HG03565 (cell line): ENCODE measurements at regions not wholly inside any gene's neighbourhood (a gene's known extent, or its start where the extent isn't known, plus 50 kb on each side); places are given as distances from the start of the nearest gene placed in this dataset.
A peak's percentile ranks its signal among the peaks of the same experiment; 100 is the strongest.
"Not testable (repeated sequence)": the region's sequence is repeated elsewhere in the genome, so short reads cannot be mapped to it uniquely, and the experiment has no call there.

ENCODE experiments used
- ATAC-seq: cut with Tn5 transposase; IDR thresholded peaks from one replicate; pipeline ENCODE4 v1.9.1; 2021; ENCODE audit warnings: mild to moderate bottlenecking, moderate library complexity; ENCODE audit not compliant: unreplicated experiment

DNA sequence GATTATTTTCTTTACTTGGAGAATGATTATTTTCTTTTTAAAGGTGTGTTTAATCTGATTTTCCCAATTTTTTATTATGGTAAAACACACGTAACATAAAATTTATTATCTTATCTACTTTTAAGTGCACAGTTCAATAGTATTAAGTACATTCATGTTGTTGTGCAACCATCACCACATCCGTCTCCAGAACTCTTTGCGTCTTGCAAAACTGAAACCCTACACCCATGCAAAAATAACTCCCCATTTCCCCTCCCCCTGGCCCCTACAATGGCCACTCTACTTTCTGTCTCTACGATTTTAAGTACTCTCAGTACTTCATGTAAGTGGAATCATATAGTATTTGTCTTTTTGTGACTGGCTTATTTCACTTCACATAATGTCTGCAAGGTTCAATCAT, 230.7 kb downstream of the SATB1 start:
- ATAC-seq: peak; percentile 48

DNA sequence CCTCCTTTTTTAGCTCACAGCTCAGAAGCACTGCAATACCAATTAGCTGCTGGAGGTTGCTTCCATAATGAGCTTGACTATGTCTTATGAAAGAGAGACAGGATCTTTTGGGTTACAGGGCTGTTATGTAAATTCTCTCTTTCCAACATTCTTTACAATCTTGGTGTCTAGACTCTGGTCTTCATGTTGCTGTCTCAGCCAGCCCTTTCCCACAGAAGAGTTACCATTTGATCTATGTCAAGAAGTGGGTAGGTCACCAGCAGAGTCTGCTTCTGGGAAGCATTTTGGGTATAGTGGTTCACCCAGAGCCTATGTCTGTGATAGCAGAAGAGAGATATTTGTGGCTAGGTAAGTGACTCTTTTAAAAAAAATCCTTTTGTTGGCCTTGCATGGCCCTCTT, 234.5 kb downstream of the SATB1 start:
- no peak for ATAC-seq

DNA sequence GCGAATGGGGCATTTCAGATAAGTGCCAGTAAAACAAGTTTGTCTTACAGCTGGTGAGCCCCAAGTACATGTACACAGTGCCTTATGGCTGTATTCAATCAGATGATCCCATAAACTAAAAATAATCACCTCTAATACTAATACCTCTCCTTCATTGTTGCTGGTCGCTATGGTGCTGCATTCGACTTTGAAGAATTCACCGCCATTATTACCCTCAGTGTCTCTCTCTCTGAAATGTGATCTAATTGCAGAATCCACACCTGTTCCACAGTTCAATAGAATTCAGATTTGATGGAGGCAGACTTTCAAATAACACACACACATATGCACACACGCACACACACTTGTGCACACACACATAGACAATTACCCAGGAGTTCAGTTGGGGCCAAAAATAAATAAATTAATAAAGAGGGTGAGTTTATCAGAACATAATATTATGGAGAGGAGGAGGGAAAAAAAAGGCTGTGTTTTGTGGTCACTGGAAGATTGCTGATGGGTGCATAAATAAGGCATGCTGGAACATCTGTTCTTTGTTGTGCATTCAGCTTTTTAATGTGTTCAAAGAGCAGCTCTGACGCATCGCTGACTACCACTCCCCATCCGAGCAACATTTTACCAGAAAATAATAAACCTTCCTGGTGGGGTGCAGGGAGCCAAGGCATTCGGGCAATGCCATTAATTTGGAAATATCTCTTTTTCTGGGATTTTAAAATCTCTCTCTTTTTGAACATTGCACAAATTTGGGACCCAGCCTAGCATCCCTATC, 235.7 kb downstream of the SATB1 start:
- ATAC-seq: no peak

DNA sequence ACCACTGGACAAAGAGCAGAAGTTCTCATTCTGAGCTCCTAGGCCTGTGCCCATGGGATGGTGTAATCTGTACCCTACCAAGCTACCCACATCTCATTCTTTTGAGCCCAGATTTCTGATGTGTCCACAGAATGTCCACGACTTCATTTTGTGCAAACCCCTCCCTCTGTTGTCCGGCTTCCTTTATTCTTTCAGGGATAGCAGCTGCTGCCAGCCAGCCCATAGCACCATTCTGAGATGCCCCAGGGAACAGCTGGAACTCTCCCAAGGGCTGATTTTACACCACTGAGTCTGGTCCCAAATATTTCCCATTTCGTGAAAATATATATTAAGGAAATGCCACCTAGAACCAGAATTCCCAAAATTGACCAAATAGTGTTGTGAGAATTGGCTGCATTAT, 236.6 kb downstream of the SATB1 start:
- ATAC-seq: no peak

DNA sequence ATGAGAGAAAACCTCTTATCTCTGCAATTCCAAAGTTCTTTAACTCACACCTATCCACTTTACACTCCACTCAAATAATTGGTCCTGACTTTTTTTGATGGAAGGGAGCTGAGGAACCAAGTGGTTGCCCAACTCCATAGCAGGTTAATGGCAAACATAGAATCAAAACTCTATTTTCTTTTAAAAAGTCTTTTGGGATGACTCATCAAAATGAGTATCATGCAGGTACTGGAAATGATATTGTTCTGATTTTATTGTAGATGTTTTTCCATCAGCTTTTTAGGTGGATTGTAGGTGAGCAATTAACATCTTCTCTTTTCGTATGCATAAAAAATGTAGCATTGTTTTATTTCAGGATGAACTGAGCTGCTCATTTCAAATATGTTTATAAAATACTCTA, 239.5 kb downstream of the SATB1 start:
- no peak for ATAC-seq

DNA sequence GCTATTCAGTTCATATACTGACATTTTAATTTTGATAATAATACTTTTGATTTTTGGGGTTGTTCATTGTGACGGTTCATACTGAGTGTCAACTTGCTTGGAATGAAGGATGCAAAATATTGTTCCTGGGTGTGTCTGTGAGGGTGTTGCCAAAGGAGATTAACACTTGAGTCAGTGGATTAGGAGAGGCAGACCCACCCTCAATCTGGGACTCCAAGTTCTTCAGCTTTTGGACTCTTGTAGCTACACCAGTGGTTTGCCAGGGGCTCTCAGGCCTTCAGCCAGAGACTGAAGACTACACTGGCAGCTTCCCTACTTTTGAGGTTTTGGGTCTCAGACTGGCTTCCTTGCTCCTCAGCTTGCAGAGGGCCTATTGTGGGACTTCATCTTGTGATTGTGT, 242.2 kb downstream of the SATB1 start:
- not testable (repeated sequence) for ATAC-seq

DNA sequence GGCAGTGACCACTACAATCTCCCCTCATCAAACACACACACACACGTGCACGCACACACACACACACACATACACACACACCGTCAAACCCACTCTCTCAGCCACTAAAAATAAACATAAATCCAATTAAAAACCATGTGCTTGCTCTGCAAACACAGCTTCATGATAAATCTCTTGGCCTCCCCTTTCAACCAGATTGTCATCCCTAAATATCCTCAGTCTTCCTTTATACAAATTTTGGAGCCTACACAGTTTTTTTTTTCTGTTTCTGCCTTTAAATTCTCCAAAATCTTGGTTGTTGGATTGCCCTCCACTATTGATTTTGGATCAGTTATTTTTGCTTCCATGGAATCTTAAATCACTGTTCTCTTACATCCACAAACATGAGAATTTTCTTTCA, 245.6 kb downstream of the SATB1 start:
- no peak for ATAC-seq

DNA sequence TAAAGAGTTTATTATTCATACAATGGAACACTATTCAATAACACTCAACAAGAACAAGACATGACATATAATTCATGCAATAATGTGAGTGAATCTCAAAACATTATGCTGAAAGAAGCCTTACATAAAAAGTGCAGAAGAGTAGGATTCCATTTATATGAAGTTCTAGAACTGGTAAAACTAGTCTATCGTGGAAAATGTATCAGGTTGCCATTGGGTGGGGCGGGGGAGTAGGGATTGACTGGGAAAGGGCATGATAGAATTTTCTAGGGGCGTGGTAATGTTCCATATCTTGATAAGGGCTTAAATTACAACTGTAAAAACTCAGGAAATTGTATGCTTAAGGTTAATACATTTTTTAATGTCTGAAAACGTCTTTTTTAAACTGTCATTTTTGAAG, 247.9 kb downstream of the SATB1 start:
- no peak for ATAC-seq

DNA sequence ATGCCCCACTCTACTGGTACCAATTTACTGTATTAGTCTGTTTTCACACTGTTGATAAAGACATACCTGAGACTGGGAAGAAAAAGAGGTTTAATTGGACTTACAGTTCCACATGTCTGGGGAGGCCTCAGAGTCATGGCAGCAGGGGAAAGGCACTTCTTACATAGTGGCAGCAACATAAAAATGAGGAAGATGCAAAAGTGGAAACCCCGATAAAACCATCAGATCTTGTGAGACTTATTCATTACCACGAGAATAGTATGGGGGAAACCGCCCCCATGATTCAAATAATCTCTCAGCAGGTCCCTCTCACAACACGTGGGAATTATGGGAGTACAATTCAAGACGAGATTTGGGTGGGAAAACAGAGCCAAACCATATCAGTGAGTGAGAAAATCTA, 251.2 kb downstream of the SATB1 start:
- ATAC-seq: not testable (repeated sequence)

DNA sequence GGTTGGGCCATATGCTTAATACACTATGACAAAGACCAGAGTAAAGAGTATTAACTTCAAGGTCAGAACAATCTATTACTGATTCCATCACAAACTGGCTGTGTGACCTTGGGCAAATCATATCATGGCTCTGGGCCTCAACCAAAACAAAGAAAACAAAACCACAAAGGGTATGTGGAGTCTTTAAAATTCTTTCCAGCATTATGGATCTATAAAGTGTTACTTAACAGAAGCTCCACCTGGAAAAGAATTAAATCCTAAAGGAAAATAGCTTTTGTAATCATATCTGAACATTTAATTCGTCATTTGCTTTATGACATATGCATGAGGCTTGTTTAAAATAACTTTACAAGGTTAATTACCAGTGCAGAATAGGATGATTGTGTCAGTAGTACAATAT, 265.5 kb downstream of the SATB1 start:
- ATAC-seq: no peak

DNA sequence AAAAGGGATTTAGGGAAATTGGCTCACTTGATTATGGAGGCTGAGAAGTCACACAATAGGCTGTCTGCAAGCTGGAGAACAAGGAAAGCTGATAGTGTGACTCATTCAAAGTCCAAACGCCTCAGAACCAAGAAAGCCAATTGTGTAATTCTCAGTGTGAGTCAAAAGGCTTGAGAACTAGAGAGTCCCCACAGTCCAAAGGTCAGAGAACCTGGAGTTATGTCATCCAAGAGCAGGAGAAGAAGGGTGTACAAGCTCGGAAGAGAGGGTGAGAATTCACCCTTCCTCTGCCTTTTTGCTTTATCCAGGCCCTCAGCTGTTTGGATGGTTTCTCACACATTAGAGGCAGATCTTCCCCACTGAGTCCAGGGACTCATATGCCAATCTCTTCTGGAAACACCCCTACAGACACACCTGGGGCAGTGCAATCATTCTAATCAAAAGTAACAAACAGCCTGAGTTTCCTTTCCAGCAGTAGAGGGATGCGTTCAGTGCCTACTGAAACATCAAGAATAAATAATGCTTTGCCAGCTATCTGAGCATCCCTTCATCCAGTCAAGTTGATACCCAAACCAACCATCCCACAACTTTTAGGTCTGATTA, 271.5 kb downstream of the SATB1 start:
- ATAC-seq: no peak

DNA sequence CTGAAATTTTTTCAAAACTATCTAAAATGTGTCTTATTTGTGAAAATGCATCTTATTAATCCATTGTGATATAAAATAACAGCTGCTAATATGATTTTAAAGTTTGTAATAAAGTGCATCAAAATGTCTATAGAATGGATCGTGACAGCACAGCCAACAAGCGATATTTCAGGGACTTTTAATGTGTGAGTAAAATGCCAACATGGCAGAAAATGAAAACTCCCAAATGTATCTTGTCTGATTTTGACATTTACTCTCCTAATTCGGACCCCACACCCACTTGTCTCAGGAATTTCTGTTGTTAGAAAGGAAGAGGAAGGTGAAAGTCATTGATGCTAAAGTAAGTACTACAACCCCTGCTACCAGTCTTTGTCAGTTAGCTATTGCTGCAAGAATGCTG, 273.9 kb downstream of the SATB1 start:
- ATAC-seq: no peak

DNA sequence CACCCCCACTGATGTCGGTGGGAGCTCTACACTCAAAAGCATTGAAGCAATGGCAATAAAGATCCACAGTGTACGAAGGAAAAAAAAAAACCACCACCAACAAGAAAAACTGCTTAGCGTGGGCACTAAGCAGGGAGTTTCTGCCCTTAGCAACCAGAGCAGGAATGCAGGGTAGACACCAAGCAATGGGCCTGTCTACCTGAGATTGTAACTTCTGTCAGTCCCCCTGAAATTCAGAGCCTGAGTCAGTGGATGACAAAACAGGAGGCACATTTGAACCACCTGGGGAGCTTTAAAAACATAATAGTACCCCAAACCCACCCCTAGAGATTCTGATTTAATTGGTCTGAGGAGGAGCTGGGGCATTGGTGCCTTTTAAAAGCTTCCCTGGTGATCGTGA, 275.2 kb downstream of the SATB1 start:
- ATAC-seq: no peak

DNA sequence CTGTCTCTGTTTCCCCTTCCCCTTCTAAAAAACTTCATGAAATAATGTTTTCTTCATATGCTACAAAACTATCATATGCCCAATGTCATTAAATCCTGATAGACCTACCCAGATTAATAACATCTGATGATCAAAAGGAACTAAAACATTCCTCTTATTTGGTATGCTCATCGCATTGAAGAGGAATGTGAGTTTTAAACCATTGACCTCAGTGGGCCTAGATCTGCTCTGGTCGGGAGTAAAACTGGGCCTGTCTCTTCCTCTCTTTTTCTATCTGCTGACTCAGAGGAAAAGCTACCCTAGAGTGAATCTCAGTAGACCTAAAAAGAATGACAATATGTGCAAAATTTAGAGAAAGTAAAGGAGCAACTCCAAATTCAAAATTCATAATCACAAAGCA, 275.8 kb downstream of the SATB1 start:
- no peak for ATAC-seq

DNA sequence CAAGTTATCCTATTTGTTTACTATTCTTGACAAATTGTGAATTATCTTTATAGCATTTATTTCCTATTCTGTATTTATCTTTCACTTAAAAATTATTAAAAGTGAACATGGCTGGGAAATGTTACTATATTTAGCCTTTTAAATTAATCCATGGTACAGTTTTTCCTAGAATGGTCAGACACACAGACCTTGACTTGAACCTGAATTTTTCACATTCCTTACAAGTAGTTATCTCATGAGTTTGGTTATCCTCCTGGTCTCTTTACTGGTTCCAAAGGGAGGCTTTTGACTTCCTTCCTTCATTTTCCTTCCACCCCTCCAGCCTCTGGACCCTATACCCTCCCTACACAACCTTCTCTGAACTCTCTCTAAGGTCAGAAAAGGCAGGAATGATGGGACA, 280.6 kb downstream of the SATB1 start:
- no peak for ATAC-seq

DNA sequence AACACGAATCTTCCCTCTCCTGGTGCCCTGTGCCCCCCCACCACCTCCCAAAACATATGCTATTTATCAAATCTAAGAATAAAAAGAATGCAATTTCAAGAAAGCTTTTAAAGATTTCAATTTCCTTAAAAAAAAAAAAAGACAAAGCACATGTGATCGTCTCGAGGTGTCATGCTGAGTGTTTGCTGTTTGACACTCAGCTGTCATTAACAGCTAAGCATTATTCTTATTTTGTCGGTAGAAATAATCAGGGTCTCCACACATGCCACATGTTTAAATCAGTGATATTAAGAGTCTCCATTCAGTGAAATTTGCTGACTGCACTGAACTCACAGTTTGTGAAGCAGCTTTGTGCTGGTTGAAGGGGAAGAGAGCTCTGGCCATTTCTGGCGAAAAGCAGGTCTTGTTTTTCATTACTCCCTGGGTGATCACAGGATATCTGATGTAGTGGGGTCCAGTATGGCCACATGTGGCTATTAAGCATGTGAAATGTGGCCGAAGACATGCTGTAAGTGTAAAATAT, 281.8 kb downstream of the SATB1 start:
- ATAC-seq: no peak

DNA sequence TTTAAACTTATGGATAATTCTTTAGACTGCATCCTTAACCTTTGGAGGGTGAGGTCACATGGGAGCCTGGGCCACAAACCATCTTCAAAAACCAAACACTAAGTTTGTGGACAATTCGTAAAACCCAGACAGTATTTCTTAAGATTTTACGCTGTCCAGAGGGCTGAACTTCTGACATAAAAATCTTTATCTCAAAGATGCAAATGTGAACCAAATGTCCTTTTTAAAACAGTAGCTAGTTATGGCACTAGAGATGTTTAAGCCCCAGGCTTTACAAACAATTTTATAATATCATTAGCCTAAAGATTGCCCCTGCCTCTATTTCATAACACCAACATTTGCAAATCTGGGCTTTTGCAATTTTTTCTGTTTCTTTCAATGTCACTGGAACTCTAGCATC, 287.2 kb downstream of the SATB1 start:
- ATAC-seq: no peak

DNA sequence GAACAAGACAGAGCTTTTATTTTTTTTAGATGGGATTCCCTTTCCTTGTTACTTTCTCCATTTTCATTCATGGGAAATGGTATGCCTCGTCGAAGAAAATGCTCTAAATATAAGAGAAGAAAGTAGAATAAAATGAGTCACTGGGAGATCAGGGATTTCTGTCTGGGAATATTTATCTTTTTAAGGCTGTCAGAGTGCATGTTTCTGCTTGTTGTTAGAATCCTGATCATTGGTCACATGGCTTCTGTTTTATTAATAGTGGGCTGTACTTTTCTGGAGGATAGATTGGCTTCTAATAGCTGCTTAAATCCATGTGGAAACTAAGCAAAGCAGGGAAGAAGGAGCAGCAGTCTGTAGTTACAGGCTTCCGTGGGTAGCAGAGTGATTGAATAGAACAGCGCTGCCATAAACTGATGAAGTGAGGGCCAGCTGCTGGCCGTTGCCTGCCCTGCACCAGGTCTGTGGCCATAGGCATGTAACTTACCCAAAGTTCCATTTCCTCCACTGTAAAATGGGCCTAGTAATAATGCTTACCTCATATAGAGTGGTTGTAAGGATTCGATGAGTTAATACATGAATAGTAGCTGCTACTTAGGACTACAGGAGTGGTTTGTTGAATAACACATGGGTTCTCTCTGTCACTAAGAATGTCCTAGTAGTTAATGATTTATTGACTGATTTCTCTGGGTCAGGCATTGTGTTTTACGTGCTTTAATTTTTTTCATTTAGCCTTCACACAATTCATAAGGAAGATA, 289.9 kb downstream of the SATB1 start:
- ATAC-seq: no peak

DNA sequence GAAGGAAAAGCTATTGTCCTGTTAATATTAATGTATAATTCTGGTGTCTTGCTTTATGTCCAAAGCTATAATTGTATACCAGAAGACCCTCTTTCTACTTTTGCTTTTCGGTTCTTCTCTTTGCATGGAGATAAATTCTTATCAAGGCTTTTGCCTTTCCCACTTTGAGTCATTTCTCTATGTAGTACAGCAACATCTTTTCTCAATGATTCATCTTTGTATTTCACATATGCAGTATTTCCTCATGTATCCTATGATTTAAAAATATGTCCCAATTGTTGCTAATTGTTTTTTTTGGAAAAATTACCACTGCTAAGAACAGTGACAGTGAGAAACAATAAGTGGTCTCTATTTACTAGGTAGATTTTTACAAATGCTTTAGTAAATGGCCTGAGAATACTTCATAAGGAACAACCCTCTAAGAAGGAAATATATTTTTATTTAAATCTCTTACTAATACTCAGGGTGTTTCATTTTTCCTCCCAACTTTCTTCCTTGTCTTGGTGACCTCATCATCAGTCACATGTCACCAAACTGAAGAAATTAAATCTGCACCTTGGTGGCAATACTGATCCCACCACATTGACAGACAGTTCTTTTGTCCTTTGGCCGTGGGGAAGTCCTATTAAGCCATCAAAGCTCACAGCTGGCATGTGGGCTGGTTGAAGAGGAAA, 290.6 kb downstream of the SATB1 start:
- ATAC-seq: no peak

DNA sequence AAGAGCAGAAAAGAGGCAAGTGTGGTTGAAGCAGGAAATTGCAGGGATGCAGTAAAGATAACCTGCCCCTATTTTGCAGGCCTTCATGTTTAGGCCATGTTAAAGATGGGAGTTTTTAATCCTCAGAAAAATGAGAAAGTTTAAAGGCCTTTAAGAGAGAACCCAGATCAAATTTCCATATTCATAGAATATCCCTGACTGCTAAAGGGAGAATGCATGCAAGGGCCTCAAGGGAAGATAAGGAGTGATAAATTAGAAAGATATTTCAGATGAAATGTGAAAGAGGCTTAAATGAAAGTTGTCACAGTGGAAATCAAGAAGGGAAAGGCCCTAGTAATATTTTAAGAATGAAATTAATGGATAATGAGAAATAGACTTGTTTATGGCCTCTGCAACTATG, 292.1 kb downstream of the SATB1 start:
- ATAC-seq: no peak
